Stimulated activated naive B cell treated with anti-CD40 and anti-IgM and Interleukin-4, amounts not matched to agents 10 μg/mL and 1 μg/mL and 100 μg/mL, for 72 hours (primary cell): ENCODE measurements at regions not wholly inside any gene's neighbourhood (a gene's known extent, or its start where the extent isn't known, plus 50 kb on each side); places are given as distances from the start of the nearest gene placed in this dataset.
"Not testable (repeated sequence)": the region's sequence is repeated elsewhere in the genome, so short reads cannot be mapped to it uniquely, and the experiment has no call there.

Experiments
- ATAC-seq, 2 donors: fragments of 150-1000 bp; cut with Tn5 transposase; replicated peaks; 2 replicates each; pipeline ENCODE4 v1.10.0; 2021; ENCODE audit warnings: moderate library complexity in 1 of 2
- DNase-seq: peaks from one replicate; pipeline ENCODE4 v3.0.0; 2021
- H3K27ac Mint-ChIP-seq: one replicate; pipeline ENCODE4 v1.8.0; 2022; ENCODE audit warnings: mild to moderate bottlenecking, mixed read lengths
- H3K27me3 Mint-ChIP-seq, 2 donors: one replicate each; pipeline ENCODE4 v1.8.0; 2022; ENCODE audit warnings: mixed read lengths in 2 of 2
- H3K36me3 Mint-ChIP-seq, 2 donors: one replicate each; pipeline ENCODE4 v1.8.0; 2022; ENCODE audit warnings: mixed read lengths in 2 of 2, mild to moderate bottlenecking in 1 of 2
- H3K4me1 Mint-ChIP-seq, 2 donors: one replicate each; pipeline ENCODE4 v1.8.0; 2022; ENCODE audit warnings: mixed read lengths in 2 of 2, mild to moderate bottlenecking in 1 of 2
- H3K4me3 Mint-ChIP-seq, 2 donors: one replicate each; pipeline ENCODE4 v1.8.0; 2022; ENCODE audit warnings: mild to moderate bottlenecking in 2 of 2, mixed read lengths in 2 of 2, moderate library complexity in 1 of 2
- H3K9me3 Mint-ChIP-seq, 2 donors: one replicate each; pipeline ENCODE4 v1.8.0; 2022; ENCODE audit warnings: mixed read lengths in 2 of 2, mild to moderate bottlenecking in 1 of 2

DNA sequence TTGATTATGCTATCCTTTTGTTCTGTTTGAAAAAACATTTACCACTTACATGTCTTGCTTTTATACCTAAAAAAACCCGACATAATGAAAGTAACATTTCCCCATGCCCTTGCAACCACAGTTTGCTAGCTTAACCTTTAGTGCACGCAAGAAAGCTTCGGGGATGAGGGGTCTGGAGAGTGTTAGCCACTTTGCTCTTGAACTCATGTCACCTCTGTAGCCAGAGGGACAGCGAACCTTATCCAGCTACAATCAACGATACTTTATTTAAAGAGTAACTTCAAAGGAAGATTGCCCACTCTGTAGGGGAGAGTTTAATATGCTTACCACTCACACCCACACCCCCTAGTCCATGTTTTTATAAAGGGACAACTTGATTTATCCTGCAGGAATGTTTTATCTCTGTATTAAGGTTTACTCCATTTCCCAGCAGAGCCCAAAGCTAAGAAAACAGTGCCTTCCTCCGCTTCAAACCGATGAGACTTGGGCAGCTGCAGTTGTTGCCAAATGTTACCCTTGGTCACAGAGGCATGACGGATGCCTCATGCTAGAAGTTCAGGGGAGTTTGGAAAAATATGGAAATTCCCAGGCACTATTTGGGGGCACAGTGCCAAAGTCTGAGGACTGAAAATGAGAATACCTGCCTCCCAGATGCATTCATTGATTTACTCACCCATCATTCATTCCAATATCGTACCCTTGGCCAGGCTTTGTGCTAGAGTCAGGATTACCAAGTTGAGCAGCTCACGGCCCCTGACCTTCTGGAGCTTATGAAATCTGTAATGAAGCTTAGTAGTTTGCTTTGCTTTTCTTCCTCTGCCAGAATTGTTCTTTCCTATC is 61.4 kb upstream of the VCAM1 start:
- H3K4me3 Mint-ChIP-seq = no peak overlapping the region
- DNase-seq (no peak), ATAC-seq (no peak)
- peaks cover 0 to 4% of the 10 kb centered on the region in 2 donors for H3K9me3 Mint-ChIP-seq
- no peaks in the 10 kb centered on the region for H3K36me3 Mint-ChIP-seq
- no peak overlapping the region for H3K27ac Mint-ChIP-seq
- no peaks in the 10 kb centered on the region for H3K27me3 Mint-ChIP-seq
- no peaks in the 10 kb centered on the region for H3K4me1 Mint-ChIP-seq

DNA sequence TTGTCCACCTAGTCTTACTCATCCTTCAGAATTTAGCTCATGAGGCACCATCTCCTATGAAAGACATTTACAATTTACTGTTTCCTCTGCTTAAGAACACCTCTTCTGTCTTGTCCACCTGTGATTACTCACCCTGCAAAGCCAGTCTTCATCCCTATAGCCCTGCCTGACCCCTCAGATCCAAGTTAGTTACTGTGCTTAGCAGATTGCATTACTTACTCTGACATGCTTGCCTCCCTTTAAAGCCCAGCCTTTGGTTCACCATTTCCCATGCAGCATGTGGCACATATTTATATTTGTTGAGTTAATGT is 60.9 kb upstream of the VCAM1 start:
- H3K27ac Mint-ChIP-seq = no peak overlapping the region
- no peaks in the 10 kb centered on the region for H3K27me3 Mint-ChIP-seq
- H3K9me3 Mint-ChIP-seq = peaks cover 2% of the 10 kb centered on the region in 2 donors
- H3K36me3 Mint-ChIP-seq = no peaks in the 10 kb centered on the region
- ATAC-seq (no peak), DNase-seq (no peak)
- H3K4me1 Mint-ChIP-seq = no peaks in the 10 kb centered on the region
- H3K4me3 Mint-ChIP-seq = no peak overlapping the region

DNA sequence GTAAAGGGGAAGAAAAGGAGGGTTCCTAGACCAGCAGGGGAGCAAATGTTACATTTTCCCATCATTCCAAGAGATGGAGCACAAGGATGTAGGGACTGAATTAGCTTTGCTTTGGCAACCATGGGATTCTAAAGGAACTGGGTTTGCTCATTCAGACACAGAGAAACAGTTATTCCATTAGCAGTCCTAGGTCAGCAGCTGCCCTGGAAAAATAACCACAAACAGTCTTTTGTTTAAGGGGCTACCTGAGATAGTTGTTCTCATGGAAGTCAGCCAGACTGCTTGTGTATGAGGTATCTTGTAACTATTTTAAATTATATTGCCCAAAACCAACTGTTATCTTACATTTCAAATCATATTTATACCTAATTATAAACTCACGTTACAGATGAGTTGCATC is 58.4 kb upstream of the VCAM1 start:
- DNase-seq (no peak), ATAC-seq (no peak)
- Mint-ChIP-seq H3K27ac (no peak overlapping the region), H3K4me1 (no peaks in the 10 kb centered on the region), H3K36me3 (no peaks in the 10 kb centered on the region), H3K9me3 (peaks cover 0 to 2% of the 10 kb centered on the region in 2 donors), H3K4me3 (no peak overlapping the region), H3K27me3 (no peaks in the 10 kb centered on the region)

DNA sequence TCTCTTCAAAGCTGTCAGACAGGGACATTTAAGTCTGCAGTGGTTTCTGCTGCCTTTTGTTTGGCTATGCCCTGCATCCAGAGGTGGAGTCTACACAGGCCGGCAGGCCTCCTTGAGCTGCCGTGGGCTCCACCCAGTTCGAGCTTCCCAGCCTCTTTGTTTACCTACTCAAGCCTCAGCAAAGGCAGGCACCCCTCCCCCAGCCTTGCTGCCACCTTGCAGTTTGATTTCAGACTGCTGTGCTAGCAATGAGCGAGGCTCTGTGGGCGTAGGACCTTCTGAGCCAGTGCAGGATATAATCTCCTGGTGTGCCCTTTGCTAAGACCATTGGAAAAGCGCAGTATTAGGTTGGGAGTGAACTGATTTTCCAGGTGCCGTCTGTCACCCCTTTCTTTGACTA is 51.0 kb upstream of the VCAM1 start:
- H3K36me3 Mint-ChIP-seq, ATAC-seq, H3K4me3 Mint-ChIP-seq, H3K4me1 Mint-ChIP-seq, DNase-seq, H3K27me3 Mint-ChIP-seq, H3K9me3 Mint-ChIP-seq, H3K27ac Mint-ChIP-seq: not testable (repeated sequence)
